HG03565 (cell line): ENCODE measurements at regions not wholly inside any gene's neighbourhood (a gene's known extent, or its start where the extent isn't known, plus 50 kb on each side); places are given as distances from the start of the nearest gene placed in this dataset.
"Not testable (repeated sequence)": the region's sequence is repeated elsewhere in the genome, so short reads cannot be mapped to it uniquely, and the experiment has no call there.

Experiments
- ATAC-seq: cut with Tn5 transposase; IDR thresholded peaks from one replicate; pipeline ENCODE4 v1.9.1; 2021; ENCODE audit warnings: mild to moderate bottlenecking, moderate library complexity; ENCODE audit not compliant: unreplicated experiment

- ATAC-seq: no peak
Observed at GRCh38 chr20:12715371-12715770, 293.4 kb upstream of the SPTLC3 start.

GRCh38 chr20:12715991-12716680 is 292.6 kb upstream of the SPTLC3 start:
- ATAC-seq: no peak

- ATAC-seq: no peak
Observed at GRCh38 chr20:12717061-12717460, 291.7 kb upstream of the SPTLC3 start.

GRCh38 chr20:12718619-12719018 is 290.2 kb upstream of the SPTLC3 start:
- ATAC-seq: no peak

- no peak for ATAC-seq
Observed at GRCh38 chr20:12721636-12722035, 287.1 kb upstream of the SPTLC3 start.

GRCh38 chr20:12722091-12722490 is 286.7 kb upstream of the SPTLC3 start:
- no peak for ATAC-seq

GRCh38 chr20:12723811-12724210 is 285.0 kb upstream of the SPTLC3 start:
- no peak for ATAC-seq

GRCh38 chr20:12728782-12729181 is 280.0 kb upstream of the SPTLC3 start:
- no peak for ATAC-seq

GRCh38 chr20:12729326-12729725 is 279.4 kb upstream of the SPTLC3 start:
- no peak for ATAC-seq

GRCh38 chr20:12733811-12734210 is 275.0 kb upstream of the SPTLC3 start:
- ATAC-seq: no peak

- ATAC-seq: no peak
Observed at GRCh38 chr20:12737497-12737896, 271.3 kb upstream of the SPTLC3 start.

- no peak for ATAC-seq
Observed at GRCh38 chr20:12737900-12738299, 270.9 kb upstream of the SPTLC3 start.

GRCh38 chr20:12740647-12741046 is 268.1 kb upstream of the SPTLC3 start:
- ATAC-seq: no peak

GRCh38 chr20:12744037-12744436 is 264.7 kb upstream of the SPTLC3 start:
- ATAC-seq: no peak

- no peak for ATAC-seq
Observed at GRCh38 chr20:12748359-12748994, 260.3 kb upstream of the SPTLC3 start.

- no peak for ATAC-seq
Observed at GRCh38 chr20:12750221-12750620, 258.6 kb upstream of the SPTLC3 start.

GRCh38 chr20:12752900-12753693 is 255.7 kb upstream of the SPTLC3 start:
- ATAC-seq: not testable (repeated sequence)

GRCh38 chr20:12753742-12754141 is 255.0 kb upstream of the SPTLC3 start:
- not testable (repeated sequence) for ATAC-seq

- ATAC-seq: not testable (repeated sequence)
Observed at GRCh38 chr20:12759493-12759892, 249.3 kb upstream of the SPTLC3 start.

GRCh38 chr20:12762725-12763124 is 246.0 kb upstream of the SPTLC3 start:
- ATAC-seq: no peak

GRCh38 chr20:12763406-12763805 is 245.4 kb upstream of the SPTLC3 start:
- ATAC-seq: no peak

GRCh38 chr20:12764053-12764452 is 244.7 kb upstream of the SPTLC3 start:
- no peak for ATAC-seq
